NCI-H345 (cell line): ENCODE measurements at regions not wholly inside any gene's neighbourhood (a gene's known extent, or its start where the extent isn't known, plus 50 kb on each side); places are given as distances from the start of the nearest gene placed in this dataset.

Experiments
- DNase-seq: peaks from one replicate; lab custom pipeline; 2025; lab: John Stamatoyannopoulos, UW

GRCh38 chr14:71362282-71362681, 455.0 kb downstream of the PCNX1 start:
- DNase-seq = no peak

- no peak for DNase-seq
Measured at GRCh38 chr14:71362920-71363584, 455.8 kb downstream of the PCNX1 start.

- no peak for DNase-seq
Measured at GRCh38 chr14:71363946-71364925, 457.0 kb downstream of the PCNX1 start.

- no peak for DNase-seq
Measured at GRCh38 chr14:71365361-71365760, 458.1 kb downstream of the PCNX1 start.

GRCh38 chr14:71366861-71367260, 459.6 kb downstream of the PCNX1 start:
- DNase-seq = no peak

GRCh38 chr14:71371711-71372396, 464.6 kb downstream of the PCNX1 start:
- DNase-seq = no peak

- DNase-seq = no peak
Measured at GRCh38 chr14:71372411-71372838, 465.2 kb downstream of the PCNX1 start.

GRCh38 chr14:71373773-71374172, 466.5 kb downstream of the PCNX1 start:
- no peak for DNase-seq

- no peak for DNase-seq
Measured at GRCh38 chr14:71374989-71375388, 467.7 kb downstream of the PCNX1 start.

- no peak for DNase-seq
Measured at GRCh38 chr14:71377099-71377498, 469.8 kb downstream of the PCNX1 start.

- no peak for DNase-seq
Measured at GRCh38 chr14:71380271-71380670, 473.0 kb downstream of the PCNX1 start.

GRCh38 chr14:71381814-71382213, 474.6 kb downstream of the PCNX1 start:
- no peak for DNase-seq

GRCh38 chr14:71382315-71382714, 475.1 kb downstream of the PCNX1 start:
- no peak for DNase-seq

- DNase-seq = no peak
Measured at GRCh38 chr14:71383510-71383909, 476.3 kb downstream of the PCNX1 start.

GRCh38 chr14:71384007-71384845, 477.0 kb downstream of the PCNX1 start:
- no peak for DNase-seq

- DNase-seq = no peak
Measured at GRCh38 chr14:71387753-71388152, 480.5 kb downstream of the PCNX1 start.

- DNase-seq = no peak
Measured at GRCh38 chr14:71388336-71388735, 481.1 kb downstream of the PCNX1 start.

GRCh38 chr14:71388862-71389261, 481.6 kb downstream of the PCNX1 start:
- no peak for DNase-seq

GRCh38 chr14:71394386-71394785, 487.1 kb downstream of the PCNX1 start:
- no peak for DNase-seq

- no peak for DNase-seq
Measured at GRCh38 chr14:71395151-71395604, 487.9 kb downstream of the PCNX1 start.

GRCh38 chr14:71395636-71396035, 488.4 kb downstream of the PCNX1 start:
- no peak for DNase-seq
